ENCODE measurements at regions not wholly inside any gene's neighbourhood (a gene's known extent, or its start where the extent isn't known, plus 50 kb on each side); places are given as distances from the start of the nearest gene placed in this dataset.

GRCh38 chr20:22282696-22283095, 301.7 kb downstream of the FOXA2 start:
- TF ChIP-seq CTCF (IDR thresholded peaks at IDR 0.05) (no peak), POLR2A (IDR thresholded peaks at IDR 0.05) (no peak)

All from body of pancreas (tissue), 4 donors.